Hematopoietic multipotent progenitor cell treated with erythropoietin and hydrocortisone succinate and interleukin-3 and kit ligand, for 17 days (in vitro differentiated cells): ENCODE measurements at regions not wholly inside any gene's neighbourhood (a gene's known extent, or its start where the extent isn't known, plus 50 kb on each side); places are given as distances from the start of the nearest gene placed in this dataset.

Experiments used
- DNase-seq: peaks from one replicate; pipeline ENCODE4 v3.0.0-alpha.2; 2015; ENCODE audit warnings: low spot score

- DNase-seq = no peak
Observed at GRCh38 chr6:54058236-54058635, 53.0 kb upstream of the MLIP start.

- DNase-seq = no peak
Observed at GRCh38 chr6:54059683-54060082, 51.6 kb upstream of the MLIP start.

GRCh38 chr6:54060286-54060685, 51.0 kb upstream of the MLIP start:
- no peak for DNase-seq
